Right renal cortex interstitium (tissue), 3 donors: ENCODE measurements at regions not wholly inside any gene's neighbourhood (a gene's known extent, or its start where the extent isn't known, plus 50 kb on each side); places are given as distances from the start of the nearest gene placed in this dataset.
A peak's percentile ranks its signal among the peaks of the same experiment; 100 is the strongest.

Experiments used
- DNase-seq, 3 donors: peaks; one replicate each; pipeline ENCODE4 v3.0.0-alpha.2; 2013; ENCODE audit warnings: low read depth in 3 of 3, low spot score in 2 of 3

DNA sequence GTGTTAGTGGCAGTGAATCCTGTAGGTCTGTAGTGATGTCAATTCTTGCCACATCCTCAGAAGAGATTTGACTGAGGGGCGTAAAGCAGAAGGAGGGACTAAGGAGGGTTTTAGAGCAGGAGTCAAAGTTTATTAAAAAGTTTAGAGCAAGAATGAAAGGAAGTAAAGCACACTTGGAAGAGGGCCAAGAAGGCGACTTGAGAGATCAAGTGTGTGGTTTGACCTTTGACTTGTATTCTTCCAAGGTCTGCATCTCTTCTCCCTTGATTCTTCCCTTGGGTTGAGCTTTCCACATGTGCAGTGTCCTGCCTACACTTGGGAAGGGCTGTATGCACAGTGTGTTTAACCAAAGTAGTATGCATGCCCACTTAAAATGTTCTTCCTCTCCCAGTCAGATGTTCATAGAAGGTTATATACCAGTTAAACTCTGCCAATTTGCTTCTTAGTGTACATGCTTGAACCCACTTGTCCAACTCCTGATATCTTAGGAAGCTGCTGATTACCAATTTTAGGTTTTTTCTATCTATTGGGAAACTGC, 627.6 kb downstream of the MMUT start:
- DNase-seq, result no peak

DNA sequence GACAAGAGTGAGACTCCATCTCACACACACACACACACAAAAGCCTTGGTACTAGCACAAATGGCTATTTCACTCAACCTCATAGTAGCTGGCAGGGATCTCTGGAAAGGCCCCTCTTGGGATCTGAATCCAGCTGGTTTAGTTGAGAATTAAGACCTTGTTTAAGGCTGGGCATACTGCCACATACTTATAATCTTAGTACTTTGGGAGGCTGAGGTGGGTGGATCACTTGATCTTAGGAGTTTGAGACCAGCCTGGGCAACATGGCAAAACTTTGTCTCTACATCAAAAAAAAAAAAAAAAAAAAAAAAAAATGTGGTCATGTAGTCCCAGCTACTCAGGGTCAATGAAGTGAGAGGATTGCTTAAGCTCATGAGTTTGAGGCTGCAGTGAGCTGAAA, 628.3 kb downstream of the MMUT start:
- no peak for DNase-seq

DNA sequence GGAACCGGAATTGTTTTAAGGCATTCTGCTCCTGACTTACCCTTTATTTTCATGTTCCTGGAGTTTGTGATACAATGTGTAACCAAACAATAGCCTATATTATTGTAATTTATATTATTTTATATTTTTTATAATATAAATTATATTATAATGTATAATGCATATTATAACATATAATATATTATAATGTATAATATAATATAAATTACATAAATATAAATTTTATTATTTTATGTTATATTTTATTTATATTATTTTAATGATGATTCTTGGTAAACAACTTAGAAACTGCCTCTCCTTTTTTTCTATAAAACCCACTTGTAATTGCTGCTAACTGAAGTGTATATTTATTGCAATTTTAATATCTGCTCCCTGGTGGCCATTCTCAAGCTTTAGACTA, 629.1 kb downstream of the MMUT start:
- no peak for DNase-seq

DNA sequence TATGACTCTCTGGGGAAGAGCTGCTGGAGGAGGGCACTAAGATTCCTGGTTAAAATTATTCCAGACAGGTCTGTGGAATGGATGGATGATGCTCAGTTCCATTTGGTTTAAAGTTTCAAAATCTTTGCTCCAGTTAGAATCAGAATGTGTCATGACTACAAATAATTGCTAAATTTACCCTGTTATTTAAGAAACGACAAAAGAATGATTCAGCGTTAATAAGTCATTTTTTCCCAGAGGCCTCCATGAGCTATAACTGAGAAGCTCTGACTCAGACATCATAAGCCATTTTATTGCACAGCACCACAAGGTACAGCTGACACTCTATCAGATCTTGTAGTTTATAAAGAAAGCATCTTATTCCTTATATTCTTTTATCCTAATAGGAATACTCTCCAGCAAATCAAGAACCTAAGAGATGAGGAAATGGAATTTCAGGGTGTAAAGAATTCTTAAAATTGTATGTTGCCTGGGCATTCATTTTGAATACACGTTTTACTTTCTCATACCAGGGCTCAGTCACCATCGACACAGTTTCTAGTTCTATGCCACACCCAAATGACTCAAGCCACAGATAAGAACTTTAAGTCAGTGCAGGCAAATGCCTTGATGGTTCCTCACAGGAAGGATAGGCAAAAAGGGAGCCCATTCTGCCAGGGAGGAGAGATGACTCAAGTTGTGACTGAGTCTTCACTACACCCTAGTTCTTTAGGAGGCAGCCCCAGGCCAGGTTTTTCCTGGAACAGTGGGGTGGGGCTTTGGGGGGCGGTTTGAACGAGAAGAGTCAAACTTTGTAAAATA, 636.0 kb downstream of the MMUT start:
- no peak for DNase-seq

DNA sequence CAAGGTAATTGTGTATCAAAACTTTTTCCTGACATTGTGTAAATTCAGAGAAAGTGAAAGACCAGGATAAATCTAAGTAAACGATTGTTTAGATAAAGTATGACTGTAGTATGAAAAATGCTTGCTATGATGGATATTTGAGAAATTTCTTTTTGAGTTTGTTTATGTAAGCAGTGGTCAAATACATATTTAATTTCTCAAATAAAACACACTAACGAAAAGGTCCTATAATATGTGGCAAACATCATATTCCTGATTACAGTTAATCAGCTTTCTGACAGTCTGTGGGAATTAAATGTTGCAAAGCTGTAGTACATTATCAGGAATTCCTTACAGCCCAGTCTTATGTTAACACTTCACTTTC, 636.9 kb downstream of the MMUT start:
- no peak for DNase-seq

DNA sequence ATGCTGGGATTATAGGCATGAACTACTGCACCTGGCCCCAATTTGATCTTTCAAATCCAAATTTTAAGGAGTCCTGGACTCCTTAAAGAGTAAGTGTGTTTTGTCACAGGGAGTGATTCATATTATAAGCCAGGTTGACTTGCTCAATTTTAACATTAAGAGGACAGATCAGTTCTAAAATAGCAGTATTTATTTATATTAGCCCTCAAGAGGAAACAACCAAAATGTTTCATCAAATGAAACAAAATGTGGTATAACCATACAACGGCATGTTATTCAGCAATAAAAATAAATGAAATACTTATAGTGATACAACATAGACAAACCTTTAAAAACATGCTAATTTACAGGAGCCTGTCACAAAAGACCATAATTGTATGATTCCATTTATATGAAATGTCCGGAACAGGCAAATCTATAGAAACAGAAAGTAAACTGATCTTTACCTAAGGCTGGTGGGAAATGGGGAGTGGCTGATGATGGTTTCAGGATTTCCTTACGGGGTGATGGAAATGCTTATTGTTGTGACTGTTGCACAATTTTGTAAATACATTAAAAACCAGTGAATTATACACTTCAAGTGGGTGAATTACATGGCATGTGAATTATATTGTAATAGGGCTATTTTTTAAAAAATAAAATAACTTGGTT, 637.4 kb downstream of the MMUT start:
- no peak for DNase-seq

DNA sequence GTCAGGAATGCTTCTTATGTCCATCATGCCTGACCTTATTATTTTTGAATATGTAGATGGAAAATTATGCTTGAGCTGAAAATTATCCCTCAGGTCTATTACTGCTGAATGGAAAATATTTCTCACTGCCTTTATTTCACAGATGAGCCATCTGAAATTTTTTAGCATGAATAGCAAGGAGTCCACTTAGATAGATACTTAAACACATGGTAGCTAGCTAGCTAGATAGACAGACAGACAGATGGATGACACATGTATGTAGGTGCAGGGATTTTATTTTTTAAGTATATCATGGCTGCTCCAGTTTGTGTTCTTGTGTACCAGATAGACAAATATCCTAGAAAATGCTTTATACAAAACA, 645.0 kb downstream of the MMUT start:
- no peak for DNase-seq

DNA sequence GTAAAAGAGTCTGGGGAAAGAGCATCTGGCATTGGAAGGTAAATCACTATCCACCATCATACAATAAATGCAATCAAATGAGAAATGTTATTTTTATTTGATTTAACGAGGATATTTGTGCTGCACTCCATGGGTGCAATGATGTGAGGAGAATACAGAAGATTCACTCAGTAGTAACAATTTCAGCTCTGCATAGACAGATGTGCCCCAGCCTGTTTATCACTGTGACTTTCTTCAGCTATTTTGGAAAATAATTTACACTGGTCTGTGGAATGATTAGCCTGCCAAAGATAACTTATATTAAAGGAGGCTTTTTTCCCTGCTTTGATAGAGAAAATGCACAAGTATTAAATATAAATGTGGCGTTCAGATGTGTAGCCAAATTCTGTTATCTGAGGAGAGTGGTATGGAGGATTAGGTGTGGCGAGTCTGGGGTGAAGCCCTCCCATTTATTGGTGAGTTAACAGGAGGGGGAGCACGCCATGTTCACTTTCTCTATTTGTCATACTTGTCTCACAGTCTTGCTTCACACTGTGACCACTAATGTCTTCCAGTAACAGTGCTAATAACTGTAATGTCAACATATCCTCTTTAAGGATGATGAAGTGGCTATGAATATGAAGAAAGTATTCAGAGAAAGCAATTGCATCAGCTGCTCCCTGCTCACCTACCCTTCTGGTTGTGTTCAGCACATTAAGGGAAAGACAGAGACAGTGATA, 645.6 kb downstream of the MMUT start:
- no peak for DNase-seq

DNA sequence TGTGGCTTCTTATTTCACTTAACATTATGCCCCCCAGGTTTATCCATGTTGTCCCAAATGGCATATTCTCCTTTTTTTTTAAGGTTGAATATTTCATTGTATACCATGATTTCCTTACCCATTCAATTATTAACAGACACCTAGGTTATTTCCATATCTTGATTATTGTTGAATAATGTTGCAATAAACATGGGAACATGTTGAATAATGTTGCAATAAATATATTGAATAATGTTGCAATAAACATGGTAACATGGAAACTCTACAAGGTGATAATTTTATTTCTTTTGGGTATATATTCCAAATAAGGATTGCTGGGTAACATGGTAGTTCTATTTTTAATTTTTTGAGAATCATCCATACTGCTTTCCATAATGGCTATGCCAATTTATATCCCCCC, 648.1 kb downstream of the MMUT start:
- DNase-seq, result no peak

DNA sequence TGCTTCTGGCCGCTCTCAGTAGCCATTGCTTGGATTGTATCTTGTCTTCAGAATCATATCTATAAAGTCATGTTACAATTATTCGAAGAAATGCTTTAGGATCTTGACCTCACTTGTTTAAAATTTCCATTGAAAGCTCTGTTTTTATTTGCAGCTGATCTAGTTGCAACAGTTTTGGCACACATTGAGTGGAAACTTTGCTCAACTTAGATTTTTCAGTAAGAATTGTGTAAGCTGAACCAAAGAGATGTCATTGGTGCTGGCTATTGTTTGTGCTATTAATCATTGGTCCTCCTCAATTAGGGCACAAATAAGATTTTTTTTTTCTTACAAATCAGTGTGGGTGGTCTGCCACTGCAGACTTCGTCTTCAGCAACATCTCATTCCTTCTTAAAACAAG, 649.2 kb downstream of the MMUT start:
- DNase-seq, result no peak

DNA sequence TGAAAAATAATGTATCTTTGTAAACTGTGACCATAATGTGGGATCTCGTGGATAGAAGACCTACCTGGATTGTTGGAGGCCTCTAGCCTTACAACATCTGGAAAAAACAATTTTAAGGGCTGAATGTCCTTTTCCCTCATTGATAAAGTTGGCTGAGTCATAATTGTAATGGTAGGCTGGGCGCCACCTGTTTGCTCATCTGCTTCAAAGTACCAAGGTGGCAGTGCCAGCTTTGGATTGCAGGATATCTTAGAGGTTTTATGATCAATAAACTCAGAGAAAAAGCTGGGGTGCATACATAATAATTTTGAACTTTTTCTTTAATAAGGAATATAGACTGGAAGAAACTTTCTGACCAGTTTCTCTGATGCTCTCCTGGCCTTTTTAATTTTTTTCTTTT, 653.4 kb downstream of the MMUT start:
- DNase-seq, result no peak

DNA sequence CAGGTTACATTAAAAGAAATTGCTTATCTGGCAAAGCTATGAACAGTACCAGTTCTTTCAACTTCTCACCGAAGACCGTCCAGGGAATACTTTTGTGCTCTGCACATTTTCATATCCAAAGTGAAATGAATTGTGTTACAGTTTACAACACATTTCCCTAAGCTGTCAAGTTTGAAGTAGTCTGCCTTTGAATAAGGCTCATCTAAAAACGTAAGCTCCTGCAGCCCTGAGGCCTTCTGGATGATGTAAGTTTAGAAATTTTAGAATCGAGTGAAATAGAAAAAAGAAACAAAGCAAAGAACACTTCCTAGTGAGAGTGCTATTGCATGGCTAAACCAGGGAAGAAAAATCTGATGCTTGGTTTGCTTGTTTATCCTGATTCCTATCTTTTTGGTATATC, 653.8 kb downstream of the MMUT start:
- DNase-seq, result no peak

DNA sequence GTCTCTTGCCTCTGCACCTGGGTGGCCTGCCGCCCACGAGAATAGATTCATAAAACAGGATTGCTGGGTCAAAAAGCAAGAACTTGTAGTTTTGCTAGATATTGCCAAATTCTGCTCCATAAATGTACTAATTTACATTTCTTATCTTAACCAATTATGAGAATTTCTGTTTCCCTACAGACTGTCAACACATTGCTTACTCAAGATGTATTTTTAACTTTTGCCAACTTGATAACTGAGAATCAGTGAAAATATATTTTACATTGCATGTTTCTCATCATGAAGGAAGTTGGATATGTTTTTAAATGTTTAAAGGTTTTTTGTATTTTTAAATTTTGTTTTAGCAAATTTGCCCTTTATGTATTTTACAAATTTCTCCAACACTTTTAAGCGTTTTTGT, 664.8 kb downstream of the MMUT start:
- DNase-seq, result no peak

DNA sequence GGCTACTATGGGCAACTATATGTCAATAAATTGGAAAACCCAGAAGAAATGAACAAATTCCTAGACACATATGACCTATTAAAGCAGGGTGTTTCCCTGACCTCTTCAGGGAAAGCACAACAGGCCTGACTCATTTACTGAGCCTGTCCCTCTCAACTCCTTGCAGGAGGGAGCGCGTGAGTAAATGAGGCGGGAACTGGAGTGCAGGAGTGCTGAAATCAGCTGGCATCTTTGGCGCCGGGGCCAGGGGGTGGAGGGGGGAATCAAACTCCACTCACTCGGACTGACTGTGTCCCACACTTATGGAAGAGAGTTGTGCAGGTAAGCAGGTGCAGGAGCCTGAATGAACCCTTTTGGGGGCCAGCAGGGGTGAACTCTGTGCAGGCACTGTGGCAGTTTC, 671.2 kb upstream of the PTCHD4 start:
- DNase-seq, result no peak

DNA sequence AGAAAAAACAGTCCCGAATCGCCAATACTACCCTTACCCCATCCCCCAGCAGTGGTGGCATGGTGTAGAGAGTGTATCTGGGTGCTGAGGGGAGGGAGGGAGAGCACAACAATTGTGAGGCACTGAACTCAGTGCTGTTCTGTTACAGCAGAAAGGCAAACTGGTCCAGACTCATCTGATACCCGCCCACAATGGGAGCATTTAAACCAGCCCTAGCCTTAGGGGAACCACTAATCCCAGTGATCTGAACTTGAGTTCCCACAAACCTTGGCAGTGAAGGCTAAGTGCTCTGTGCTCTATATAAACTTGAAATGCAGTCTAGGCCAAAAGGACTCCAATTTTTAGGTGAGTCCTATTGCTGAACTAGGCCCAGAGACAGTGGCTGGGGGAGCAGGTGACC, 666.4 kb upstream of the PTCHD4 start:
- no peak for DNase-seq

DNA sequence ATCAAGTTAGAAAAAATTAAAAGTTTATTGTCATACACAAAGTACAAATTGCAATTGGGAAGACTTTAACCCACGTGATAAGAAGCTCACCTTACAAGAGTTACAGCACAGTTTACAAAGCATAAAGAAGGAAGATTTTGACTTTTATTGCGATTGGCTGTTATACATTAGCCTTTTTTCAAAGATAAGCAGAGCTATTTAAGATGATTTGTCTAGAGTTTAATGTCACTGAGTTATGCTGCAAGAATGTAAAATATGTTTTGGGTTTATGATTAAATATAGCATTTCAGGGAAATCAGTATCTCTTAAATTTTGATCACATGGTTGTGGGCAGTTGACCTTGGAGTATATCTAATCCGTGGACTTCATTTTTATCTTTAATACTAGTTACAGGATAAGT, 664.2 kb upstream of the PTCHD4 start:
- DNase-seq, result no peak

DNA sequence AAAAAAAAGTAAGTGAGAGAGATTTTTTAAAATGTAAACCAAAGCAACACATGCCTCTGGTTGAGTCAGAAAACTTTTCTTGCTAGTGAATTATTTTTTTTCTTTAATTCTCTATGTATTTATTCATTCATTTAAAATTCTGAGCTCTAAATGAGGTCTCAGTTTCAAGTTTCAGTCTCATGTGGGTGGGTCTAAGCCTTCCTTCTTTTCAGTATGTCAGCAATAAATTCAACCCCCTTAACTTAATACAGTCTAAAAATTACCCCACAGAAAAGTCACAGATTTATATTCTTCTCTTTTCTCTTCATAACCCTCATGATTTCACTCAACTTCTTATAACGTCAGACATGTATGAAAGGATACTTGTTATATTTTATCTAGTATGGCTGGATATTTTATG, 663.3 kb upstream of the PTCHD4 start:
- DNase-seq, result no peak

DNA sequence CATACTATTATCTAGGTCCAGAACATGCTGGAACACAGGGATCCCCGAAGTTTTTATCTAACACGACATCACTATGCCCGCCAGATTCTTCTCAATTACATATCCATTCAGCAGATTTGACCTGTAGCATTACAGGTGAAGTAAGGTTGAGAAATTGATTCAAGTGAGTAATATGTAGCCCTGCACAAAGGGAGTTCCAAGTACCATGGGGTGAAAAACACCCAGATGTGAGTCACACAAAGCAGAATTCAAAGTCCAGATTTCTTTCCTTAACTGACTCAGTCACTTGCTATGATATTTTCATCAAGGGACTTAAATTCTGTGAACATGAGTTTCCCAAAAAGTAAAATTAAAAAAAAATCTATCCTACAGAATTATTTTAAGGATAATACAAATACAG, 655.4 kb upstream of the PTCHD4 start:
- no peak for DNase-seq

DNA sequence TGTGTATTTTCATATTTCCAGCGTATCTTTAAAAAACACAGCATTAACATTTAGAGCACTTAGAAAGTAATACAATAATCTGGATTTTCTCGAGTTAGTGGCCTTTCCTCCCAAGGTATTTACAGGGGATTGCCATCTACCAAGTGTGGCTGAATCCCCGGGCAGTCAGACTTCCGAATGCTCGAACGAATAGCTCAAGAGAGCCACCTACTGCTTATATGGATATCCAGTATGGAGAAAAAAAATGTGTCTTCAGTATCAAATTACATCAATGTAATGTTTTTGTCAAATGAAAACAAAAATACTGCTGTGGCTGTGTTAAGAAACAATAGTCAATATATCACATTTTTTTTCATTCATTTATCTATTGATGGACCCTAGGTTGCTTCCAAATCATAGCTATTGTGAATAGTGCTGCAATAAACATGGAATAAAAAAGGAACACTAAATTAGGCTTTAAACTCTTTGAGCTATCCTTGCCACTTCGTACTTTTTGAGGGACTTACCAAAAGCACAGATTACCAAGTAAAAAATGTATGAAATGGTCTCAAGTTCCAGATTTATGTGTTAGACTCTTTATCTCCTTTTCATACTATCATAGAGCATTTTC, 654.5 kb upstream of the PTCHD4 start:
- DNase-seq, result peak; percentile 6 to 51 (median 42)

DNA sequence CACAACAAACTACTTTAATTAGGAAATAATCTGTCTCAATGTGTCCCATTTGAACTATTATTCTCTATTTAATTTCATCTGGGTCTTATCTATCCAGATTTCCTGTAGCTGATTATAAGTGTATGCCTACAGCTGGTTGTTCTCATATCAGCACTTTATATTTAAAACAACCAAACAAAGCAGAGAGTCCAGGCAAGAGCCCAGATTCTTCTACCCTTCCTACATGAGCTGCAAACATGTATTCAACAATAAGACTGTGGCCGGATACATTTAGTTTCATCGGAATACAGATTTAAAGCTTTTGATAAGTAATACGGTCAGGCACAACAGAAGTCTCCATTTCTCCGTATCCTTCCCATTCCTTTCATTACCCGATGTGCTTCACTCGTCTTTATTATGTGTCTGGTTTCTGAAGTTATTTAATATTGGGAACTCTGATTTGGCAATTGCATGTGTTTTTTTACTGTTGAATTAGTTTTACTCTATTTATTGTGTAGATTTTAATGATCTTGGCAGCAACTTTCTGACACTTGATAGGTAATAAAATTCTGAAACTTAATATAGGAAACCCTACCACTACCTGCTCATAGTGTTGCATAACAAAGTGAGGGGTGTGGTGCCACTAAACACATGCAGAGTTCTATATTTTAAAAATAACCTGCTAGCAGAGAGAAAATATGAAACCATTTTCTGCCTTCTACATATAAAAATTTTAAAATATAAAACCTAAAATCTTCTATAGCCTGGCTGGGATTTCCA, 653.5 kb upstream of the PTCHD4 start:
- DNase-seq, result no peak

DNA sequence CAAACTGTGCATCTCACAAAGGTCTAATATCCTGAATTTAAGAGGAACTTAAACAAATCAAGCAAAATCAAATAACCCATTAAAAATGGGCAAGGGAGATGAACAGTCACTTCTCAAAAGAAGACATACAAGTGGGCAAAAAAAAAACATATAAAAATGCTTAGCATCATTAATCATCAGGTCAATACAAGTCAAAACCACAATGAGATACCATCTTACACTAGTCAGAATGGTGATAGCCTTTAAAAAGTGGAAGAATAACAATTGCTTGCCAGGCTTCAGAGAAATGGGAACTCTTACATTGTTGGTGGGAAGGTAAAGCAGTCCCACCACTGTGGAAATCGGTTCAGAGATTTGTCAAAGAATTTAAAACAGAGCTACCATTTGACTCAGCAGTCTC, 646.7 kb upstream of the PTCHD4 start:
- DNase-seq, result no peak
